GM21737 (cell line): ENCODE measurements at regions not wholly inside any gene's neighbourhood (a gene's known extent, or its start where the extent isn't known, plus 50 kb on each side); places are given as distances from the start of the nearest gene placed in this dataset.

Experiments
- ATAC-seq: cut with Tn5 transposase; IDR thresholded peaks from one replicate; pipeline ENCODE4 v1.9.1; 2021; ENCODE audit warnings: mild to moderate bottlenecking, moderate library complexity; ENCODE audit not compliant: unreplicated experiment

- ATAC-seq, result no peak
Measured at GRCh38 chr11:13062115-13062514, 53.0 kb downstream of the RASSF10 start.

GRCh38 chr11:13064593-13064992 lies 55.5 kb downstream of the RASSF10 start:
- no peak for ATAC-seq

- no peak for ATAC-seq
Measured at GRCh38 chr11:13065200-13065787, 56.2 kb downstream of the RASSF10 start.

- ATAC-seq, result no peak
Measured at GRCh38 chr11:13068211-13068610, 59.1 kb downstream of the RASSF10 start.

GRCh38 chr11:13073119-13073981 lies 64.2 kb downstream of the RASSF10 start:
- no peak for ATAC-seq

GRCh38 chr11:13074714-13075464 lies 65.8 kb downstream of the RASSF10 start:
- ATAC-seq, result no peak

- no peak for ATAC-seq
Measured at GRCh38 chr11:13076961-13077360, 67.8 kb downstream of the RASSF10 start.

GRCh38 chr11:13080861-13081260 lies 71.7 kb downstream of the RASSF10 start:
- no peak for ATAC-seq

GRCh38 chr11:13082588-13082987 lies 73.5 kb downstream of the RASSF10 start:
- ATAC-seq, result no peak

GRCh38 chr11:13090228-13090708 lies 81.2 kb downstream of the RASSF10 start:
- no peak for ATAC-seq

GRCh38 chr11:13091373-13091772 lies 82.3 kb downstream of the RASSF10 start:
- ATAC-seq, result no peak

GRCh38 chr11:13091804-13092203 lies 82.7 kb downstream of the RASSF10 start:
- no peak for ATAC-seq

GRCh38 chr11:13094930-13095687 lies 86.0 kb downstream of the RASSF10 start:
- ATAC-seq, result no peak

GRCh38 chr11:13098063-13098462 lies 88.9 kb downstream of the RASSF10 start:
- ATAC-seq, result no peak

GRCh38 chr11:13098616-13099289 lies 89.6 kb downstream of the RASSF10 start:
- no peak for ATAC-seq

GRCh38 chr11:13101644-13102512 lies 92.8 kb downstream of the RASSF10 start:
- ATAC-seq, result no peak

- no peak for ATAC-seq
Measured at GRCh38 chr11:13102513-13102840, 93.4 kb downstream of the RASSF10 start.

- no peak for ATAC-seq
Measured at GRCh38 chr11:13102865-13103539, 93.9 kb downstream of the RASSF10 start.
